HG03097 (cell line): ENCODE measurements at regions not wholly inside any gene's neighbourhood (a gene's known extent, or its start where the extent isn't known, plus 50 kb on each side); places are given as distances from the start of the nearest gene placed in this dataset.
A peak's percentile ranks its signal among the peaks of the same experiment; 100 is the strongest.
"Not testable (repeated sequence)": the region's sequence is repeated elsewhere in the genome, so short reads cannot be mapped to it uniquely, and the experiment has no call there.

Experiments used
- ATAC-seq: cut with Tn5 transposase; IDR thresholded peaks from one replicate; pipeline ENCODE4 v1.9.1; 2021; ENCODE audit not compliant: unreplicated experiment, low FRiP score

GRCh38 chr5:94102849-94103248 lies 361.4 kb upstream of the POU5F2 start:
- ATAC-seq: no peak

DNA sequence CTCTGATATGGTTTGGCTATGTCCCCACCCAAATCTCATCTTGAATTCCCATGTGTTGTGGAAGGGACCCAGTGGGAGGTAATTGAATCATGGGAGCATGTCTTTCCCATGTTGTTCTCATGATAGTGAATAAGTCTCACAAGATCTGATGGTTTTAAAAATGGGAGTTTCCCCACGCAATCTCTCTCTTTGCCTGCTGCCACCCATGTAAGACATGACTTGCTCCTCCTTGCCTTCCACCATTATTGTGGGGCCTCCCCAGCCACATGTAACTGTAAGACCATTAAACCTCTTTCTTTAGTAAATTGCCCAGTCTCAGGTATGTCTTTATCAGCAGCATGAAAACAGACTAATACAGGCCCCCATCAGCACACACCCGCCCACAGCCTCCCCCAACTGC lies 356.0 kb upstream of the POU5F2 start:
- ATAC-seq: not testable (repeated sequence)

DNA sequence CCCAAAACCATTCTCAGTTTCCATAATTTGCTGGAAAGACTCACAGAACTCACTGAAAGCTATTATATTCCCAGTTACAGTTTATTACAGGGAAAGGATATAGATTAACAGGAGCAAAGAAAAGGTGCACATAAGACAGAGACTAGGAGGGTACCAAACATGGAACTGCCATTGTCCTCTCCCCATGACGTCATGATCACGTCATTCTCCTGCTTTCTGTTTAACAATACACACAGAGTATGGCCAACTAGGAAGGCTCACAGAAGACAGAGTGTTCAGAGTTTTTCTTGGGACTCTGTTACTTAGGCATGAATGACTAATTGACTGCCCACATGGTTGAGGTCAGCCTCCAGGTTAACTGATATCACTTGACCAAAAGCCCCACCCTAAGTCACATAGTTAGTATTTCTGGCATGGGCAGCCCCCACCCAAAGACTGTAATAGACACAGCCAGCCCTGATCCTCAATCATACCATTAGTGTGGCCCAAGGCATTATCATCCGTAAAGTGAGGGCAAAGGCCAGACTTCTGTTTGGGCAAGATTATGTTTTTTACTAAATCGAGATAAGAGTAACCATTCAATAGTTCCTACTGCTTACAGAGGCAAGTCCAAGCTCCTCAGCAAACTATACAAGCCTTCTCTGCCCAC lies 353.5 kb upstream of the POU5F2 start:
- no peak for ATAC-seq

DNA sequence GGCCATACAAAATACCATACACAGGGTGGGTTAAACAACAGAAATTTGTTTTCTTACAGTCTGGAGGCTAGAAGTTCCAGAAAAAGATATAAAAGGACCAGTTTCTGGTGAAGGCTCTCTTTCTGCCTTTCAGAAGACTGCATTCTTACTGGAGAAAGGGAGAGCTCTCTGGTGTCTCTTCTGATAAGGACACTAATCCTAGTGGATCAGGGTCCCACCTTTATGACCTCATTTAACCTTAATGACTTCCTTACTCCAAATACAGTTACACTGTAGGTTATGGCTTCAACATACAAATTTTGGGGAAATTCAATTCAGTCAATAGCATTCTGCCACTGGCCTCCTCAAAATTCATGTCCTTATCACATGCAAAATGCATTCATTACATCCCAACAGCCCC lies 351.9 kb upstream of the POU5F2 start:
- ATAC-seq: no peak

DNA sequence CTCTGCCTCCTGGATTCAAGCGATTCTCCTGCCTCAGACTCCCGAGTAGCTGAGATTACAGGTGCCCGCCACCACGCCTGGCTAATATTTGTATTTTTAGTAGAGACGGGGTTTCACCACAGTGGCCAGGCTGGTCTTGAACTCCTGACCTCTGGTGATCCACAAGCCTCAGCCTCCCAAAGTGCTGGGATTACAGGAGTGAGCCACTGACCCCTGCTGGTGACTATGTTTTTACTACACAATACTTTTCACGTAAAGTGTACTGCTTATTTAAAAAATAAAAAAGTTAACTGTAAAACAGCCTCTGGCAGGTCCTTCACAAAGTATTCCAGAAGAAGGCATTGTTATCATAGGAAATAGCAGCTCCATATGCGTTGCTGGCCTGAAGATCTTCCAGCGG lies 345.2 kb upstream of the POU5F2 start:
- ATAC-seq: not testable (repeated sequence)

GRCh38 chr5:94086194-94086593 lies 344.8 kb upstream of the POU5F2 start:
- ATAC-seq: no peak

GRCh38 chr5:94082405-94082804 lies 341.0 kb upstream of the POU5F2 start:
- ATAC-seq: no peak

GRCh38 chr5:94081088-94081487 lies 339.7 kb upstream of the POU5F2 start:
- ATAC-seq: no peak

GRCh38 chr5:94080390-94080789 lies 339.0 kb upstream of the POU5F2 start:
- no peak for ATAC-seq

- no peak for ATAC-seq
These were observed 330.7 kb upstream of the POU5F2 start for GRCh38 chr5:94072116-94072515.

DNA sequence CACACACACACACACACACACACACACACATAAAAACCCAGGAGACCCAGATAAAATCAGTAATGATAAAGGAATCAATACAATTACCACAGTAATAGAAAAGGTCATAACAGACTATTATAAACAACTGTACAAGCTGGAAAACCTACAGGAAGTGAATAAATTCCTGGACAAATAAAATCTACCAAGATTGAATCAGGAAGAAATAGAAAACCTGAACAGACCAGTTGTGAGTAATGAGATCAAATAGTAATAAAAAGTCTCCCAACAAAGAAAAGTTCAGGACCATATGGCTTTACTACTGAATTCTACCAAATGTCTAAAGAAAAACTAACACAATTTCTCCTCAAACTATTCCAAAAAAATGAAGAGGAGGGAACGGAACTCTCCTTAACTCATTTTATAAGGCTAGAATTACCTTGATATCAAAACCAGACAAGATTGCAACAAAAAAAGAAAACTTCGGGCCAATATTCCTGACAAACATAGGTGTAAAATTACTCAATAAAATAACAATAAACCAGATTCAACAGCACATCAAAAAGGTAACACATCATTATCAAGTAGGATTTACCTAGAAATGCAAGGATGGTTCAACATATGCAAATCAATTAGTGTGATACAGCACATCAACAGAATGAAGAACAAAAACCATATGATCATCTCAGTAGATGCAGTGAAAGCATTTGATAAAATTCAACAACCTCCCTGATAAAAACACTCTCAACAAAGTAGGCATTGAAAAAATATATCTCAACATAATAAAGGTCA lies 325.2 kb upstream of the POU5F2 start:
- ATAC-seq: no peak

- no peak for ATAC-seq
These were observed 322.6 kb upstream of the POU5F2 start for GRCh38 chr5:94064025-94064424.

- no peak for ATAC-seq
These were observed 316.3 kb upstream of the POU5F2 start for GRCh38 chr5:94057655-94058054.

DNA sequence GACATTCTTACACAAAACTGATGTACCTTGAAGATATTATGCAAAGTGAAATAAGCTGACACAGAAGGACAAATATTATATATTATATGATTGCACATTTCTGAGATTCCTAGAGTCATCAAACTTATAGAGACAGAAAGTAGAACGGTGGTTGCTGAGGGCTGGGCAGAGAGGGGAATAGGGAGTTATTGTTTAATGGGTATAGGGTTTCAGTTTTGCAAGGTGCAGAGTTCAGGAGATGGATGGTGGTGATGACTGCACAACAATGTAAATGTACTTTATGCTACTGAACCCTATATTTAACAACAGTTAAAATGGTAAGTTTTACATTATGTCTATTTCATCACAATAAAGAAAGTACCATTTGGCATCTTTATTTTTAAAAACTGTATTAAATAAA lies 315.8 kb upstream of the POU5F2 start:
- peak; percentile 63 for ATAC-seq

DNA sequence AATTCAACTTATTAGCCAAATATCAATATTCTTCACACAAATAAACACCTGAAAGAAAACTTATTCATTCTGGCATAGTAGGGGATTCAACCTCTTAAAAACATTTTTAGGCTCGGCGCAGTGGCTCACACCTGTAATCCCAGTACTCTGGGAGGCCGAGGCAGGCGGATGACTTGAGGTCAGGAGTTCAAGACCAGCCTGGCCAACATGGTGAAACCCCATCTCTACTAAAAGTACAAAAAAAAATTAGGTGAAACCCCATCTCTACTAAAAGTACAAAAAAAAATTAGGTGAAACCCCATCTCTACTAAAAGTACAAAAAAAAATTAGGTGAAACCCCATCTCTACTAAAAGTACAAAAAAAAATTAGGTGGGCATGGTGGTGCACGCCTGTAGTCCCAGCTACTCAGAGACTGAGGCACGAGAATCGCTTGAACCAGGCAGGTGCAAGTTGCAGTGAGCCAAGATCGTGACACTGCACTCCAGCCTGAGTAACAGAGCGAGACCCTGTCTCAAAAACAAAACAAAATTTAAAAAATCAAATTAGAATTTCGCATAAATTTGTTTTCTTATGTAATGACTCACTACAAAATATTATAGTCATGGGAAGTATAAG lies 308.0 kb upstream of the POU5F2 start:
- ATAC-seq: not testable (repeated sequence)

GRCh38 chr5:94045839-94046782 lies 304.7 kb upstream of the POU5F2 start:
- no peak for ATAC-seq

DNA sequence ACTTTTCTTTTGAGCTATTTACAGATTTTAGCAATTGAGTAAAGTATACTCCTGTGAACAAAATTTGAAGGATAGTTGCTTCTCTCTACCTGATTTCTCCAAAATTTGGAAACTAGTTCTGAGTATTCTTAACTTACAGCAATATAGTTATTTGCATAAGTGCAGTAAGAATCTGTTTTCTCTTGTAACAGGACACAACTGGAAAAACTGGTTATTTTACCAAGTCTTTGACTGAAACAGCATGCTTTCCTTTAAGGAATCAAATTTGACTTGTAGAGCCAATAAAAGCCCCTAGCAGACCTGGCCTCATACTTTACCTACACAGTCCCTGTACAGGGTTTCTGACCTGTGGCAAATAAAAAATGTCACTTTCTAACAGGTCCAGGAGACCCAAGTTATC lies 301.9 kb upstream of the POU5F2 start:
- ATAC-seq: no peak

- no peak for ATAC-seq
These were observed 299.3 kb upstream of the POU5F2 start for GRCh38 chr5:94040591-94041148.

DNA sequence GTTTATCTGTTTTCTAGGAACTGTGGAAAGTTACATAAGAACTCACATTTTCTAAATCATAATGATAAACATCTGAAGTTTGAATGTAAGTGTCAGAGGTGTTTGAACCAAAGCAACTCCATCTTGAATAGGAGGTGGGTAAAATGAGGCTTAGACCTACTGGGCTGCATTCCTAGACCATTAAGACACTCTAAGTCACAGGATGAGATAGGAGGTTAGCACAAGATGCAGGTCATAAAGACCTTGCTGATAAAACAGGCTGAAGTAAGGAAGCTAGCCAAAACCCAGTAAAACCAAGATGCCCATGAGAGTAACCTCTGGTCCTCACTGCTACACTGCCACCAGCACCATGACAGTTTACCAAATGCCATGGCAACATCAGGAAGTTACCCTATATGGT lies 297.7 kb upstream of the POU5F2 start:
- no peak for ATAC-seq

- ATAC-seq: no peak
These were observed 290.2 kb upstream of the POU5F2 start for GRCh38 chr5:94031631-94032030.
